ENCODE measurements at regions not wholly inside any gene's neighbourhood (a gene's known extent, or its start where the extent isn't known, plus 50 kb on each side); places are given as distances from the start of the nearest gene placed in this dataset.

- ChIA-PET POLR2A (no interaction called here), CTCF (interaction anchor here (1.0 kb wide), 1 partner anchor 12 kb away, joined by 3 read pairs; no protein-coding TSS in a partner anchor)
- Mint-ChIP-seq H3K36me3 (ENCODE audit: low read depth) (no peaks in the 10 kb centered on the region), H3K4me3 (no peak overlapping the region), H3K9me3 (peaks cover 2% of the 10 kb centered on the region), H3K27ac (no peak overlapping the region), H3K4me1 (ENCODE audit: low read depth) (no peaks in the 10 kb centered on the region), H3K27me3 (no peaks in the 10 kb centered on the region)
- DNase-seq = no peak
- TF ChIP-seq, protein P1, sequence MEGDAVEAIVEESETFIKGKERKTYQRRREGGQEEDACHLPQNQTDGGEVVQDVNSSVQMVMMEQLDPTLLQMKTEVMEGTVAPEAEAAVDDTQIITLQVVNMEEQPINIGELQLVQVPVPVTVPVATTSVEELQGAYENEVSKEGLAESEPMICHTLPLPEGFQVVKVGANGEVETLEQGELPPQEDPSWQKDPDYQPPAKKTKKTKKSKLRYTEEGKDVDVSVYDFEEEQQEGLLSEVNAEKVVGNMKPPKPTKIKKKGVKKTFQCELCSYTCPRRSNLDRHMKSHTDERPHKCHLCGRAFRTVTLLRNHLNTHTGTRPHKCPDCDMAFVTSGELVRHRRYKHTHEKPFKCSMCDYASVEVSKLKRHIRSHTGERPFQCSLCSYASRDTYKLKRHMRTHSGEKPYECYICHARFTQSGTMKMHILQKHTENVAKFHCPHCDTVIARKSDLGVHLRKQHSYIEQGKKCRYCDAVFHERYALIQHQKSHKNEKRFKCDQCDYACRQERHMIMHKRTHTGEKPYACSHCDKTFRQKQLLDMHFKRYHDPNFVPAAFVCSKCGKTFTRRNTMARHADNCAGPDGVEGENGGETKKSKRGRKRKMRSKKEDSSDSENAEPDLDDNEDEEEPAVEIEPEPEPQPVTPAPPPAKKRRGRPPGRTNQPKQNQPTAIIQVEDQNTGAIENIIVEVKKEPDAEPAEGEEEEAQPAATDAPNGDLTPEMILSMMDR (IDR thresholded peaks at IDR 0.05) = no peak
- no peak for ATAC-seq
- intact Hi-C loops (cut with micrococcal nuclease) = no loop called here
These were observed 1059.2 kb downstream of the OTOL1 start for GRCh38 chr3:162555761-162556160.

DNA sequence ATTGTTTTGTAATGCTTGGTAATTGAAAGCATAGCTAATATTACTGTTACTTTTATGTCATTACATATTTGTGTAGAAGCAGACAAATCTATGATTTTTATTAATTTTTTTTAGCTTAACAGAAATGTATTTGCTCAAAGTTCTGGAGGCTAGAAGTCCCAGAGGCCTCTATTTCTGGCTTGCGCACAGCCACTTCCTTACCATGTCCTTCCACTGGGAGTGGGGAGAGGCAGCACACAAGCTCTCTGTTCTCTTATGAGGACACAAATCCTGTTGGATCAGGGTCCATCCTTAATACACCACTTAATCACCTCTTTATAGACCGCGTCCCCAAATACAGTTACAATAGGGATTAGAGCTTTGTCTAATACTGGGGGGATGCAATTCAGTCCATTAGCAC, 1061.4 kb downstream of the OTOL1 start:
- TF ChIP-seq, protein P1 (IDR thresholded peaks at IDR 0.05) = no peak
- no peak overlapping the region for H3K27ac Mint-ChIP-seq
- intact Hi-C loops (cut with micrococcal nuclease) = no loop called here
- ChIA-PET POLR2A (no interaction called here), CTCF (interaction anchor here (0.6 kb wide), 1 partner anchor 94 kb away, joined by 3 read pairs; no protein-coding TSS in a partner anchor)
- no peaks in the 10 kb centered on the region for H3K36me3 Mint-ChIP-seq (ENCODE audit: low read depth)
- no peaks in the 10 kb centered on the region for H3K4me1 Mint-ChIP-seq (ENCODE audit: low read depth)
- ATAC-seq (no peak), DNase-seq (no peak)
- H3K9me3 Mint-ChIP-seq = peaks cover 2% of the 10 kb centered on the region
- H3K27me3 Mint-ChIP-seq = no peaks in the 10 kb centered on the region
- no peak overlapping the region for H3K4me3 Mint-ChIP-seq

- H3K27ac Mint-ChIP-seq = no peak overlapping the region
- ChIA-PET CTCF (no interaction called here), POLR2A (no interaction called here)
- intact Hi-C loops (cut with micrococcal nuclease) = no loop called here
- no peak overlapping the region for H3K4me3 Mint-ChIP-seq
- no peak for ATAC-seq
- no peak for DNase-seq
- H3K4me1 Mint-ChIP-seq (ENCODE audit: low read depth) = no peaks in the 10 kb centered on the region
- H3K27me3 Mint-ChIP-seq = no peaks in the 10 kb centered on the region
- H3K36me3 Mint-ChIP-seq (ENCODE audit: low read depth) = no peaks in the 10 kb centered on the region
- TF ChIP-seq, protein P1 (IDR thresholded peaks at IDR 0.05) = no peak
- H3K9me3 Mint-ChIP-seq = peaks cover 2% of the 10 kb centered on the region
These were observed 1072.1 kb downstream of the OTOL1 start for GRCh38 chr3:162568706-162569105.

GRCh38 chr3:162569314-162569713, 1072.7 kb downstream of the OTOL1 start:
- ChIA-PET CTCF (no interaction called here), POLR2A (no interaction called here)
- DNase-seq (no peak), ATAC-seq (no peak)
- intact Hi-C loops (cut with micrococcal nuclease) = no loop called here
- H3K4me1 Mint-ChIP-seq (ENCODE audit: low read depth) = no peaks in the 10 kb centered on the region
- H3K36me3 Mint-ChIP-seq (ENCODE audit: low read depth) = no peaks in the 10 kb centered on the region
- no peak overlapping the region for H3K4me3 Mint-ChIP-seq
- TF ChIP-seq, protein P1 (IDR thresholded peaks at IDR 0.05) = no peak
- no peak overlapping the region for H3K27ac Mint-ChIP-seq
- H3K9me3 Mint-ChIP-seq = peaks cover 2% of the 10 kb centered on the region
- H3K27me3 Mint-ChIP-seq = no peaks in the 10 kb centered on the region

DNA sequence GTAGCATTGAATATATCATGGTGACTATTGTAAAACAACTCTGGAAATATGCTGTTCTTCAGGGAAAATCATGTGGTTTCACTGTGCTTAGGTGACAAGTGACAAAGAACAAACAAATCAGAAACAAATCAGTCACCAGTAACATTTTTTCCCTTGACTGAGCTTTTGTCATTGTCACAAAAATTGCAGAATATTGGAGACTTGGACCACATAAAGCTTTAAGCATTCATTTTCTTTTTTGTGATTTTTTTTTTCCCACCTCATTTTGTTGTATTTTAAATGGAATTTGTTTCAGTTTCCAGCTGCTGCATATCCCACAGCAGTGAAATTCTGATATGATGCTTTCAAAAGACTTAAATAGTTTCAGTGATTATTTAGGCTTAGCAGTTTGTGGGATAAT, 1088.4 kb downstream of the OTOL1 start:
- Mint-ChIP-seq H3K9me3 (peaks cover 6% of the 10 kb centered on the region), H3K4me1 (ENCODE audit: low read depth) (no peaks in the 10 kb centered on the region), H3K27ac (no peak overlapping the region), H3K36me3 (ENCODE audit: low read depth) (no peaks in the 10 kb centered on the region), H3K27me3 (no peaks in the 10 kb centered on the region), H3K4me3 (no peak overlapping the region)
- DNase-seq (no peak), ATAC-seq (no peak)
- TF ChIP-seq, protein P1 (IDR thresholded peaks at IDR 0.05) = no peak
- CTCF ChIA-PET = no interaction called here
- POLR2A ChIA-PET = no interaction called here
- intact Hi-C loops (cut with micrococcal nuclease) = no loop called here
